ENCODE measurements at regions not wholly inside any gene's neighbourhood (a gene's known extent, or its start where the extent isn't known, plus 50 kb on each side); places are given as distances from the start of the nearest gene placed in this dataset.

DNA sequence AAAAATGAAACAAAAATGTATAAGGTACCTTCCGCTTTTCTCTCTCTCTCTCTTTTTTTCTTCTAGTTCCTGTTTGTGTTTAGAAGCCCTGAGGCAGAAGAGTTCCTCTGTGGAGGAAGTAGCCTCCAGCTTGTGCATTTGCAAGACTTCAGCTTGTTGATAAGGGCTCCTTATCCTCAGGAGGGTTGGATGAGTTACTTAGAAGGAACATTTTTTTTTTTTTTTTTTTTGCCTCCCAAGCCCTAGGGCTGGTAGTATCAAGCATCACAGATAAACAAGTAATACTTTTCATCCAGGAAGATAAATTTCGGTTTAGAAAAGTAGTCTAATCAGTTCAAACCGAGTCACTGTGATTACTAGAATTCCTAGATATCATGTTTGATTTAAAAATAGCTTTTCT lies 91.0 kb upstream of the CBLB start:
- CTCF ChIA-PET = no interaction called here
- no peak for DNase-seq (ENCODE audit: low read depth, low spot score)
- TF ChIP-seq CTCF (IDR thresholded peaks at IDR 0.05; ENCODE audit: low read depth, low read length) = no peak
- no peak overlapping the region for H3K4me3 ChIP-seq (ENCODE audit: low read depth, low read length)
- POLR2A ChIA-PET = no interaction called here
- no peak overlapping the region for H3K27ac ChIP-seq (ENCODE audit: low read depth, low read length)
- no peaks in the 10 kb centered on the region; the same call in 1 of the 2 replicates for H3K9me3 ChIP-seq (ENCODE audit: control insufficient read depth, insufficient read depth, low read length)
- no peaks in the 10 kb centered on the region for H3K27me3 ChIP-seq (ENCODE audit: control insufficient read depth, insufficient read depth, low read length)

GRCh38 chr3:105960381-105960780 lies 91.6 kb upstream of the CBLB start:
- Histone ChIP-seq H3K4me3 (ENCODE audit: low read depth, low read length) (no peak overlapping the region), H3K9me3 (ENCODE audit: control insufficient read depth, insufficient read depth, low read length) (no peaks in the 10 kb centered on the region; the same call in 1 of the 2 replicates), H3K27ac (ENCODE audit: low read depth, low read length) (no peak overlapping the region), H3K27me3 (ENCODE audit: control insufficient read depth, insufficient read depth, low read length) (no peaks in the 10 kb centered on the region)
- ChIA-PET CTCF (no interaction called here), POLR2A (no interaction called here)
- TF ChIP-seq CTCF (IDR thresholded peaks at IDR 0.05; ENCODE audit: low read depth, low read length) = no peak
- no peak for DNase-seq (ENCODE audit: low read depth, low spot score)

- H3K4me3 ChIP-seq (ENCODE audit: low read depth, low read length) = no peak overlapping the region
- no peaks in the 10 kb centered on the region for H3K27me3 ChIP-seq (ENCODE audit: control insufficient read depth, insufficient read depth, low read length)
- no peak for TF ChIP-seq CTCF (IDR thresholded peaks at IDR 0.05; ENCODE audit: low read depth, low read length)
- no peaks in the 10 kb centered on the region; the same call in 1 of the 2 replicates for H3K9me3 ChIP-seq (ENCODE audit: control insufficient read depth, insufficient read depth, low read length)
- CTCF ChIA-PET = no interaction called here
- DNase-seq (ENCODE audit: low read depth, low spot score) = no peak
- no peak overlapping the region for H3K27ac ChIP-seq (ENCODE audit: low read depth, low read length)
- POLR2A ChIA-PET = no interaction called here
Measured at GRCh38 chr3:105963161-105963560, 94.3 kb upstream of the CBLB start.

GRCh38 chr3:105965384-105965783 lies 96.6 kb upstream of the CBLB start:
- CTCF ChIA-PET = no interaction called here

GRCh38 chr3:105967117-105967516 lies 98.3 kb upstream of the CBLB start:
- Histone ChIP-seq H3K27ac (ENCODE audit: low read depth, low read length) (no peak overlapping the region), H3K27me3 (ENCODE audit: control insufficient read depth, insufficient read depth, low read length) (no peaks in the 10 kb centered on the region), H3K9me3 (ENCODE audit: control insufficient read depth, insufficient read depth, low read length) (peaks cover 7% of the 10 kb centered on the region; the same call in 1 of the 2 replicates), H3K4me3 (ENCODE audit: low read depth, low read length) (no peak overlapping the region)
- POLR2A ChIA-PET = no interaction called here
- CTCF ChIA-PET = no interaction called here
- TF ChIP-seq CTCF (IDR thresholded peaks at IDR 0.05; ENCODE audit: low read depth, low read length) = no peak
- no peak for DNase-seq (ENCODE audit: low read depth, low spot score)

More at GRCh38 chr3:105965384-105965783, 96.6 kb upstream of the CBLB start:
- TF ChIP-seq CTCF (IDR thresholded peaks at IDR 0.05; ENCODE audit: low read depth, low read length) = no peak
- no peaks in the 10 kb centered on the region for H3K27me3 ChIP-seq (ENCODE audit: control insufficient read depth, insufficient read depth, low read length)
- no peaks in the 10 kb centered on the region; the same call in 1 of the 2 replicates for H3K9me3 ChIP-seq (ENCODE audit: control insufficient read depth, insufficient read depth, low read length)
- H3K27ac ChIP-seq (ENCODE audit: low read depth, low read length) = no peak overlapping the region
- H3K4me3 ChIP-seq (ENCODE audit: low read depth, low read length) = no peak overlapping the region
- DNase-seq (ENCODE audit: low read depth, low spot score) = no peak
- POLR2A ChIA-PET = no interaction called here
